MCF 10A (cell line): ENCODE measurements at regions not wholly inside any gene's neighbourhood (a gene's known extent, or its start where the extent isn't known, plus 50 kb on each side); places are given as distances from the start of the nearest gene placed in this dataset.

Source experiments
- BruUV-seq: library from RNA; stranded (reverse); fragments of 400-500 nt; replicated peaks from 2 replicates; lab custom pipeline; 2021; lab: Mats Ljungman, UMichigan
- CTCF ChIA-PET: fragments of 300-600 bp; sonication (Branson Sonifier 250); formaldehyde crosslinking; extraction: SDS; loops from one replicate; lab custom pipeline; 2021; ENCODE audit warnings: antibody characterized with exemption, inconsistent platforms; lab: Yijun Ruan, JAX
- POLR2A ChIA-PET: fragments of 300-600, 350-650 bp; sonication (Branson Sonifier 250); formaldehyde crosslinking; extraction: SDS; loops from one replicate; lab custom pipeline; 2020; ENCODE audit warnings: antibody characterized with exemption, inconsistent platforms; lab: Yijun Ruan, JAX
- DNase-seq: peaks from one replicate; pipeline ENCODE4 v3.0.0-alpha.2; 2018; ENCODE audit not compliant: unreplicated experiment
- H3K27ac Mint-ChIP-seq: one replicate; pipeline ENCODE4 v1.8.0; 2022; ENCODE audit warnings: mild to moderate bottlenecking, low read depth, mixed read lengths; ENCODE audit not compliant: unreplicated experiment
- H3K27me3 Mint-ChIP-seq: one replicate; pipeline ENCODE4 v1.8.0; 2022; ENCODE audit warnings: mixed read lengths; ENCODE audit not compliant: insufficient read depth, unreplicated experiment
- H3K36me3 Mint-ChIP-seq: one replicate; pipeline ENCODE4 v1.8.0; 2022; ENCODE audit warnings: mild to moderate bottlenecking, moderate library complexity, mixed read lengths; ENCODE audit not compliant: insufficient read depth, unreplicated experiment
- H3K4me1 Mint-ChIP-seq: one replicate; pipeline ENCODE4 v1.8.0; 2022; ENCODE audit warnings: mixed read lengths; ENCODE audit not compliant: insufficient read depth, unreplicated experiment
- H3K4me3 Mint-ChIP-seq: one replicate; pipeline ENCODE4 v1.8.0; 2022; ENCODE audit warnings: mild to moderate bottlenecking, moderate library complexity, mixed read lengths; ENCODE audit not compliant: unreplicated experiment
- H3K9me3 Mint-ChIP-seq: one replicate; pipeline ENCODE4 v1.8.0; 2022; ENCODE audit warnings: mixed read lengths; ENCODE audit not compliant: unreplicated experiment
- intact Hi-C: fragments of 100-400 bp; cut with micrococcal nuclease; formaldehyde crosslinking; loops from 2 replicates; pipeline ENCODE4 v1.14.1; 2022
- TF ChIP-seq, protein P1 (sequence below): fragments of 200-600 bp; IDR thresholded peaks from one replicate; pipeline ENCODE4 v1.8.0; 2022; ENCODE audit warnings: antibody characterized with exemption, mild to moderate bottlenecking; ENCODE audit not compliant: unreplicated experiment

- Mint-ChIP-seq H3K9me3 (no peaks in the 10 kb centered on the region), H3K36me3 (no peaks in the 10 kb centered on the region), H3K4me1 (peaks cover 19% of the 10 kb centered on the region), H3K27ac (no peak overlapping the region), H3K4me3 (no peak overlapping the region), H3K27me3 (no peaks in the 10 kb centered on the region)
- BruUV-seq = no TSS peak
- DNase-seq = no peak
- intact Hi-C loops = no loop called here
- TF ChIP-seq, protein P1, sequence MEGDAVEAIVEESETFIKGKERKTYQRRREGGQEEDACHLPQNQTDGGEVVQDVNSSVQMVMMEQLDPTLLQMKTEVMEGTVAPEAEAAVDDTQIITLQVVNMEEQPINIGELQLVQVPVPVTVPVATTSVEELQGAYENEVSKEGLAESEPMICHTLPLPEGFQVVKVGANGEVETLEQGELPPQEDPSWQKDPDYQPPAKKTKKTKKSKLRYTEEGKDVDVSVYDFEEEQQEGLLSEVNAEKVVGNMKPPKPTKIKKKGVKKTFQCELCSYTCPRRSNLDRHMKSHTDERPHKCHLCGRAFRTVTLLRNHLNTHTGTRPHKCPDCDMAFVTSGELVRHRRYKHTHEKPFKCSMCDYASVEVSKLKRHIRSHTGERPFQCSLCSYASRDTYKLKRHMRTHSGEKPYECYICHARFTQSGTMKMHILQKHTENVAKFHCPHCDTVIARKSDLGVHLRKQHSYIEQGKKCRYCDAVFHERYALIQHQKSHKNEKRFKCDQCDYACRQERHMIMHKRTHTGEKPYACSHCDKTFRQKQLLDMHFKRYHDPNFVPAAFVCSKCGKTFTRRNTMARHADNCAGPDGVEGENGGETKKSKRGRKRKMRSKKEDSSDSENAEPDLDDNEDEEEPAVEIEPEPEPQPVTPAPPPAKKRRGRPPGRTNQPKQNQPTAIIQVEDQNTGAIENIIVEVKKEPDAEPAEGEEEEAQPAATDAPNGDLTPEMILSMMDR = no peak
- ChIA-PET CTCF (interaction anchor here (0.9 to 9.2 kb wide), 2 partner anchors 18 to 51 kb away, joined by 3 to 50 read pairs; no protein-coding TSS in a partner anchor), POLR2A (no interaction called here)
Observed at GRCh38 chr2:152879275-152879674, 160.9 kb downstream of the ARL6IP6 start.

DNA sequence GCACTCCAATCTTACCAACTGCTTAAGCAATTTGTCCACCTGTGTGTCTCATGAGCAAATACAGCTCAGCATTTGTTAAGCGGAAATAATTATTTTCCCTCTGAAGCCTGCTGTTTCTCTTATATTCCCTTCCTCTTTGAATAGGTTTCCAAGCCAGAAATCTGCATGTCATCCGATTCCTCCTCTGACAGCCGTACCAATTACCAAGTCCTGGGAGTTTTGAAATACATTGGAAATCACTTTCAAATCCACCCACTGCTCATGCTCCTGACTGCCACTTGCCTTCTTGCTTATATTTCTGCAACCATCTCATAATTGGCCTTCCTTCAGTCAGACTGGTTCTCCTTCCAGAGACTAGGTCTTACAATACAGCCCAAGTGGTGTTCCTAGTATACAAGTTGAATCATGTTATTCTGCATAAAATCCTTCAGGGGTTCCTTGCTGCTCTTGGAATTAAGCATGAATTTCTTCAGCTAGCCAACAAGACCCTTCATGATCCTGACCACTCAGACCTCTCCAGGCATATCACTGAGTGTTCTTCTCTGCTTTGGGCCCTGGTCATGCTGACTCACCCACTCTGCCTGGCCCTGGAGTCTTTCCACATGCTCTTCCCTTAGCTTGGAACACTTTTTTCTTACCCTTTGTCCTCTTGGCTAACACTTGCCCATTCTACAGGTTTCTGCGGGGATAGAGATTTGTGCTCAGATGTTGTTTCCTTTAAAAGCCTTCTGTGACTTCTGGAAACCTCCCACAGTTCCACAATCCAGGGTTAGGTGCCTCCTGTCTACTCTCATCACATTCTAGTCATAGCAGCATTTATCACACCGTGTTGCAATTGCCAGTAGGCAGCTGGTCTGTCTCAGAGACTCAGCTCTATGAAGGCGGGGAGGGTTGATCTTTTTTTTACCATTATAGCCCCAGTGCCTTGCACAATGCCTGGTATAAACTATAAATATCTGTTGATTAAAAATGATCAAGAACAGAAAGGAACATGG lies 157.6 kb downstream of the ARL6IP6 start:
- Mint-ChIP-seq H3K9me3 (no peaks in the 10 kb centered on the region), H3K4me3 (no peak overlapping the region), H3K27me3 (no peaks in the 10 kb centered on the region), H3K4me1 (peaks cover 19% of the 10 kb centered on the region), H3K27ac (peak overlapping the region; percentile 69), H3K36me3 (no peaks in the 10 kb centered on the region)
- DNase-seq = peak; percentile 62
- BruUV-seq = no TSS peak
- ChIA-PET CTCF (interaction anchor here (0.6 to 9.2 kb wide), 3 partner anchors 15 to 604 kb away, joined by 3 to 50 read pairs (median 3); no protein-coding TSS in a partner anchor), POLR2A (interaction anchor here (0.7 to 1.0 kb wide), 3 partner anchors 9 to 159 kb away, joined by 4 to 6 read pairs (median 5); partner anchors contain the start of gene PRPF40A)
- intact Hi-C loops = no loop called here
- TF ChIP-seq, protein P1 = no peak

- TF ChIP-seq, protein P1 = no peak
- Mint-ChIP-seq H3K9me3 (no peaks in the 10 kb centered on the region), H3K36me3 (no peaks in the 10 kb centered on the region), H3K27me3 (no peaks in the 10 kb centered on the region), H3K27ac (peak overlapping the region; percentile 9), H3K4me3 (no peak overlapping the region), H3K4me1 (peaks cover 19% of the 10 kb centered on the region)
- DNase-seq = peak; percentile 9
- ChIA-PET CTCF (interaction anchor here (9.2 kb wide), 1 partner anchor 14 kb away, joined by 50 read pairs; no protein-coding TSS in a partner anchor), POLR2A (no interaction called here)
- BruUV-seq = no TSS peak
- intact Hi-C loops = no loop called here
Observed at GRCh38 chr2:152874955-152875354, 156.5 kb downstream of the ARL6IP6 start.

DNA sequence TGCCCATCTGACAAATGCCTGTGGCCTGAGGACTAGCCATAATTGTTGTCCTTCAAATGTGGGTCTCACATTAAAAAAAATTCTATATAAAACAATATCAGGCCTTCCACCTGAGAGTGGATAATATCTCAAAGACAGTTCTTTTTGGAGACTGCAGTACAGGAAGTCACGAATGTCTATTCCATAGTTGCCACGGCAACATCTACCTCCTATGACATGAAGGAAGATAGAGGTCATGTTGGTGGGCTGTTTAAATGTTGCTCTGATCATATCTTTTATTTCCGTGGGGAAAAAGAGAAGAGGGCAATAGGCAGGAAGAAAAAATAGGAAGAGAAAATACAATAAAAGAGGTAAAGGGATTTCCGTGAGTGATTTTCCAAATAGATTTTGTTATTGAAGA lies 151.8 kb downstream of the ARL6IP6 start:
- Mint-ChIP-seq H3K9me3 (no peaks in the 10 kb centered on the region), H3K27me3 (no peaks in the 10 kb centered on the region), H3K4me1 (peaks cover 4% of the 10 kb centered on the region), H3K36me3 (no peaks in the 10 kb centered on the region), H3K4me3 (no peak overlapping the region), H3K27ac (no peak overlapping the region)
- POLR2A ChIA-PET = no interaction called here
- TF ChIP-seq, protein P1 = no peak
- CTCF ChIA-PET = interaction anchor here (0.8 kb wide), 2 partner anchors 9 to 56 kb away, joined by 3 to 5 read pairs; no protein-coding TSS in a partner anchor
- DNase-seq = no peak
- no TSS peak for BruUV-seq
- intact Hi-C loops = no loop called here
